IPS DF 4.7 (cell line): ENCODE measurements at regions not wholly inside any gene's neighbourhood (a gene's known extent, or its start where the extent isn't known, plus 50 kb on each side); places are given as distances from the start of the nearest gene placed in this dataset.
"Not testable (repeated sequence)": the region's sequence is repeated elsewhere in the genome, so short reads cannot be mapped to it uniquely, and the experiment has no call there.

Source experiments
- DNase-seq: peaks from one replicate; pipeline ENCODE4 v3.0.0-alpha.2; 2013; ENCODE audit warnings: low spot score; ENCODE audit errors: extremely low read depth

GRCh38 chr12:107369006-107369405 is 275.7 kb upstream of the CRY1 start:
- no peak for DNase-seq

GRCh38 chr12:107369679-107370078 is 276.3 kb upstream of the CRY1 start:
- DNase-seq: no peak

- DNase-seq: no peak
Observed at GRCh38 chr12:107372229-107372658, 278.9 kb upstream of the CRY1 start.

- no peak for DNase-seq
Observed at GRCh38 chr12:107373238-107373809, 280.0 kb upstream of the CRY1 start.

GRCh38 chr12:107374161-107374840 is 281.0 kb upstream of the CRY1 start:
- no peak for DNase-seq

- no peak for DNase-seq
Observed at GRCh38 chr12:107375231-107375630, 281.9 kb upstream of the CRY1 start.

GRCh38 chr12:107377596-107378385 is 284.4 kb upstream of the CRY1 start:
- DNase-seq: no peak

- no peak for DNase-seq
Observed at GRCh38 chr12:107378609-107379008, 285.3 kb upstream of the CRY1 start.

- DNase-seq: not testable (repeated sequence)
Observed at GRCh38 chr12:107379142-107379851, 285.9 kb upstream of the CRY1 start.

GRCh38 chr12:107379852-107380567 is 286.7 kb upstream of the CRY1 start:
- DNase-seq: no peak

GRCh38 chr12:107384645-107385044 is 291.3 kb upstream of the CRY1 start:
- no peak for DNase-seq

GRCh38 chr12:107385509-107385908 is 292.2 kb upstream of the CRY1 start:
- DNase-seq: no peak

- DNase-seq: no peak
Observed at GRCh38 chr12:107386569-107386968, 293.2 kb upstream of the CRY1 start.

- no peak for DNase-seq
Observed at GRCh38 chr12:107388263-107388662, 294.9 kb upstream of the CRY1 start.

- no peak for DNase-seq
Observed at GRCh38 chr12:107390414-107390813, 295.2 kb upstream of the PWP1 start.

- no peak for DNase-seq
Observed at GRCh38 chr12:107393043-107393717, 292.4 kb upstream of the PWP1 start.

- no peak for DNase-seq
Observed at GRCh38 chr12:107394693-107395092, 290.9 kb upstream of the PWP1 start.

- DNase-seq: no peak
Observed at GRCh38 chr12:107395817-107396216, 289.8 kb upstream of the PWP1 start.

GRCh38 chr12:107396991-107397390 is 288.6 kb upstream of the PWP1 start:
- no peak for DNase-seq

GRCh38 chr12:107397890-107398500 is 287.6 kb upstream of the PWP1 start:
- DNase-seq: no peak
